ENCODE measurements at regions not wholly inside any gene's neighbourhood (a gene's known extent, or its start where the extent isn't known, plus 50 kb on each side); places are given as distances from the start of the nearest gene placed in this dataset.

DNA sequence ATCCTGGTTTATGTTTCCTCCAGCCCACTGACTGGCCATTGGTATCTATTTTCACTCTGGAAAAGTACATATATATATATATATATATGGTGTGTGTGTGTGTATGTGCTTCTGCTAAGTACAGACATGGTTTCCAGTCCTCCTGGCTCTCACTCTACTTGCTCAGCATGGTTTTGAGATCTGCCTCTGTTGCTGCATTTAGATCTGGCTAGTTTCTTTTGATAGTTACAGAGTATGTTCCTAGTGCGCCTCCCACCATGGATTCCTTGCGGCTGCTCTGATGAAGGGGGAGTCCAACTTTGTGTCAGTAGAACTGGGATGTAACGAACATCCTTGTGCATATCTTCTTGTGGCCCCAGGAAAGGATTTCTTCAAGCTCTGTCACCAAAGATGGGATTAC, 274.1 kb downstream of the MIAT start:
- TF ChIP-seq POLR2A (IDR thresholded peaks at IDR 0.05), result no peak
- TF ChIP-seq, protein P1, sequence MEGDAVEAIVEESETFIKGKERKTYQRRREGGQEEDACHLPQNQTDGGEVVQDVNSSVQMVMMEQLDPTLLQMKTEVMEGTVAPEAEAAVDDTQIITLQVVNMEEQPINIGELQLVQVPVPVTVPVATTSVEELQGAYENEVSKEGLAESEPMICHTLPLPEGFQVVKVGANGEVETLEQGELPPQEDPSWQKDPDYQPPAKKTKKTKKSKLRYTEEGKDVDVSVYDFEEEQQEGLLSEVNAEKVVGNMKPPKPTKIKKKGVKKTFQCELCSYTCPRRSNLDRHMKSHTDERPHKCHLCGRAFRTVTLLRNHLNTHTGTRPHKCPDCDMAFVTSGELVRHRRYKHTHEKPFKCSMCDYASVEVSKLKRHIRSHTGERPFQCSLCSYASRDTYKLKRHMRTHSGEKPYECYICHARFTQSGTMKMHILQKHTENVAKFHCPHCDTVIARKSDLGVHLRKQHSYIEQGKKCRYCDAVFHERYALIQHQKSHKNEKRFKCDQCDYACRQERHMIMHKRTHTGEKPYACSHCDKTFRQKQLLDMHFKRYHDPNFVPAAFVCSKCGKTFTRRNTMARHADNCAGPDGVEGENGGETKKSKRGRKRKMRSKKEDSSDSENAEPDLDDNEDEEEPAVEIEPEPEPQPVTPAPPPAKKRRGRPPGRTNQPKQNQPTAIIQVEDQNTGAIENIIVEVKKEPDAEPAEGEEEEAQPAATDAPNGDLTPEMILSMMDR (IDR thresholded peaks at IDR 0.05), result no peak

Measured in Peyer's patch (tissue), 4 donors.